ENCODE measurements at regions not wholly inside any gene's neighbourhood (a gene's known extent, or its start where the extent isn't known, plus 50 kb on each side); places are given as distances from the start of the nearest gene placed in this dataset.

GRCh38 chr1:30461640-30462039, 261.7 kb downstream of the MATN1 start:
- TF ChIP-seq EZH2 (IDR thresholded peaks at IDR 0.05) (no peak), CTCF (IDR thresholded peaks at IDR 0.05) (no peak)

Data from neural progenitor cell (in vitro differentiated cells).